ENCODE measurements at regions not wholly inside any gene's neighbourhood (a gene's known extent, or its start where the extent isn't known, plus 50 kb on each side); places are given as distances from the start of the nearest gene placed in this dataset.

GRCh38 chr20:22288156-22288555 is 296.2 kb downstream of the FOXA2 start:
- no peak overlapping the region for H3K4me3 ChIP-seq (ENCODE audit: low read depth in 1 of 3, low read length in 3 of 3)
- TF ChIP-seq GABPA (IDR thresholded peaks at IDR 0.05 in 1 of 2, conservative IDR thresholded peaks at IDR 0.05 in 1 of 2): no peak
- TF ChIP-seq NR2F2 (IDR thresholded peaks at IDR 0.05): no peak
- no peak for TF ChIP-seq FOXA2 (IDR thresholded peaks at IDR 0.05)
- TF ChIP-seq ATF3 (IDR thresholded peaks at IDR 0.05): no peak
- TF ChIP-seq SP1 (IDR thresholded peaks at IDR 0.05): no peak
- TF ChIP-seq CTCF (IDR thresholded peaks at IDR 0.05; ENCODE audit: low read depth, low read length, missing input control): no peak
- TF ChIP-seq HNF4A (conservative IDR thresholded peaks at IDR 0.05): no peak
- TF ChIP-seq JUND (IDR thresholded peaks at IDR 0.05): no peak
- no peak for TF ChIP-seq EGR1 (IDR thresholded peaks at IDR 0.05; ENCODE audit: low read depth in 2 of 2)
- no peak for TF ChIP-seq FOXA1 (IDR thresholded peaks at IDR 0.05)
- no peak for TF ChIP-seq YY1 (IDR thresholded peaks at IDR 0.05)
- TF ChIP-seq MAX (IDR thresholded peaks at IDR 0.05): no peak
- TF ChIP-seq ZBTB33 (IDR thresholded peaks at IDR 0.05): no peak
- TF ChIP-seq HNF4G (IDR thresholded peaks at IDR 0.05): no peak
- no peak for TF ChIP-seq RAD21 (IDR thresholded peaks at IDR 0.05)
- no peak for TF ChIP-seq REST (IDR thresholded peaks at IDR 0.05)
- no peak for TF ChIP-seq TAF1 (conservative IDR thresholded peaks at IDR 0.05)
- TF ChIP-seq RXRA (IDR thresholded peaks at IDR 0.05): no peak
- no peak overlapping the region for H3K27ac ChIP-seq (ENCODE audit: low read depth in 1 of 2, low read length in 2 of 2)
- H3K36me3 ChIP-seq (ENCODE audit: control insufficient read depth in 4 of 4, insufficient read depth in 3 of 4, low read depth in 1 of 4, low read length in 3 of 4): no peaks in the 10 kb centered on the region
- H3K9ac ChIP-seq (ENCODE audit: low read depth in 1 of 2, low read length in 2 of 2): no peak overlapping the region
- no peaks in the 10 kb centered on the region for H3K9me3 ChIP-seq (ENCODE audit: control insufficient read depth in 4 of 4, low read length in 3 of 4)
- no peak for DNase-seq (ENCODE audit: low spot score)
- peaks cover 0 to 10% (median 0%) of the 10 kb centered on the region in 4 donors for H3K27me3 ChIP-seq (ENCODE audit: control insufficient read depth in 4 of 4, insufficient read depth in 4 of 4, low read length in 3 of 4)
- WGBS: 72% methylated on average over 5 of the region's 5 CpGs
- no peaks in the 10 kb centered on the region for H3K4me1 ChIP-seq (ENCODE audit: control insufficient read depth in 4 of 4, insufficient read depth in 4 of 4, low read length in 3 of 4)

Data from liver (tissue), 8 donors.